NK-92 treated with Interleukin-12 subunit alpha and Interleukin-12 subunit beta, amount 100 ng/mL, for 24 hours (cell line): ENCODE measurements at regions not wholly inside any gene's neighbourhood (a gene's known extent, or its start where the extent isn't known, plus 50 kb on each side); places are given as distances from the start of the nearest gene placed in this dataset.
"Not testable (repeated sequence)": the region's sequence is repeated elsewhere in the genome, so short reads cannot be mapped to it uniquely, and the experiment has no call there.

Experiments
- DNase-seq: peaks from one replicate; lab custom pipeline; 2025; lab: John Stamatoyannopoulos, UW

GRCh38 chrX:150125045-150125444, 186.8 kb upstream of the EOLA2 start:
- not testable (repeated sequence) for DNase-seq

- no peak for DNase-seq
These were observed 188.9 kb upstream of the EOLA2 start for GRCh38 chrX:150127216-150127615.

GRCh38 chrX:150143721-150144440, 205.6 kb upstream of the EOLA2 start:
- DNase-seq = no peak

GRCh38 chrX:150146271-150146896, 208.1 kb upstream of the EOLA2 start:
- no peak for DNase-seq

- no peak for DNase-seq
These were observed 210.7 kb upstream of the EOLA2 start for GRCh38 chrX:150148749-150149672.

- no peak for DNase-seq
These were observed 211.9 kb upstream of the EOLA2 start for GRCh38 chrX:150150076-150150779.

- DNase-seq = no peak
These were observed 212.4 kb upstream of the MAMLD1 start for GRCh38 chrX:150150780-150151125.

GRCh38 chrX:150152036-150152435, 211.1 kb upstream of the MAMLD1 start:
- DNase-seq = no peak

- no peak for DNase-seq
These were observed 210.6 kb upstream of the MAMLD1 start for GRCh38 chrX:150152546-150152945.

GRCh38 chrX:150155436-150156035, 207.6 kb upstream of the MAMLD1 start:
- no peak for DNase-seq

GRCh38 chrX:150156615-150157014, 206.5 kb upstream of the MAMLD1 start:
- no peak for DNase-seq

- no peak for DNase-seq
These were observed 205.8 kb upstream of the MAMLD1 start for GRCh38 chrX:150157291-150157690.

- no peak for DNase-seq
These were observed 204.4 kb upstream of the MAMLD1 start for GRCh38 chrX:150158554-150159332.

- no peak for DNase-seq
These were observed 203.6 kb upstream of the MAMLD1 start for GRCh38 chrX:150159537-150159936.

- DNase-seq = no peak
These were observed 202.5 kb upstream of the MAMLD1 start for GRCh38 chrX:150160656-150161055.

- DNase-seq = no peak
These were observed 201.9 kb upstream of the MAMLD1 start for GRCh38 chrX:150161193-150161592.

GRCh38 chrX:150162141-150162540, 201.0 kb upstream of the MAMLD1 start:
- DNase-seq = no peak

- DNase-seq = no peak
These were observed 199.7 kb upstream of the MAMLD1 start for GRCh38 chrX:150163221-150163930.

- DNase-seq = no peak
These were observed 199.0 kb upstream of the MAMLD1 start for GRCh38 chrX:150163956-150164726.
